ENCODE measurements at regions not wholly inside any gene's neighbourhood (a gene's known extent, or its start where the extent isn't known, plus 50 kb on each side); places are given as distances from the start of the nearest gene placed in this dataset.

DNA sequence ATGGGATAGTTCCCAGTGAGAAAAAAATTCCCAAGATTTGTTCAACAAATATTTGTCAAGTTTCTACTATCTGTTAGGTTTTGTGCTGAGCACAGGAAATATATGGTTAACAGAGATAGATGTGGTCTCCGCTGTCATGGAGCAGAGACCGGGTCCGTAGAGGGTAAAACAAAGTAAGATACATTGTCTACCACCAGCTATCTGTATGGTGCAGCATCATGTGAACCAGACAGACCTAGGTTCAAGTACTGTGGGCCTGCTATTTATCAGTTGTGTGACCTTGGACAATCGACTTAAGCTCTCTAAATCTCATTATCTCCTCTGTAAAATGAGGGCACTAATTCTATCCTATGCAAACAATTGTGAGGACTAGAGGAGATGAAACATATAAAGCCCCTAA is 109.8 kb downstream of the DUSP10 start:
- TF ChIP-seq, protein P1, sequence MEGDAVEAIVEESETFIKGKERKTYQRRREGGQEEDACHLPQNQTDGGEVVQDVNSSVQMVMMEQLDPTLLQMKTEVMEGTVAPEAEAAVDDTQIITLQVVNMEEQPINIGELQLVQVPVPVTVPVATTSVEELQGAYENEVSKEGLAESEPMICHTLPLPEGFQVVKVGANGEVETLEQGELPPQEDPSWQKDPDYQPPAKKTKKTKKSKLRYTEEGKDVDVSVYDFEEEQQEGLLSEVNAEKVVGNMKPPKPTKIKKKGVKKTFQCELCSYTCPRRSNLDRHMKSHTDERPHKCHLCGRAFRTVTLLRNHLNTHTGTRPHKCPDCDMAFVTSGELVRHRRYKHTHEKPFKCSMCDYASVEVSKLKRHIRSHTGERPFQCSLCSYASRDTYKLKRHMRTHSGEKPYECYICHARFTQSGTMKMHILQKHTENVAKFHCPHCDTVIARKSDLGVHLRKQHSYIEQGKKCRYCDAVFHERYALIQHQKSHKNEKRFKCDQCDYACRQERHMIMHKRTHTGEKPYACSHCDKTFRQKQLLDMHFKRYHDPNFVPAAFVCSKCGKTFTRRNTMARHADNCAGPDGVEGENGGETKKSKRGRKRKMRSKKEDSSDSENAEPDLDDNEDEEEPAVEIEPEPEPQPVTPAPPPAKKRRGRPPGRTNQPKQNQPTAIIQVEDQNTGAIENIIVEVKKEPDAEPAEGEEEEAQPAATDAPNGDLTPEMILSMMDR (IDR thresholded peaks at IDR 0.05; ENCODE audit: extremely low read depth in 1 of 2, insufficient read depth in 1 of 2, low read depth in 1 of 2, low read length in 2 of 2) = no peak
- TF ChIP-seq POLR2A (IDR thresholded peaks at IDR 0.05; ENCODE audit: low read depth, low read length) = no peak
- no peak for TF ChIP-seq POLR2AphosphoS5 (IDR thresholded peaks at IDR 0.05; ENCODE audit: insufficient read depth, low read depth, low read length)
- TF ChIP-seq JUN (IDR thresholded peaks at IDR 0.05; ENCODE audit: borderline replicate concordance, insufficient read depth, insufficient read length, low read depth) = no peak
- no peak for TF ChIP-seq EZH2 (IDR thresholded peaks at IDR 0.05; ENCODE audit: borderline replicate concordance, low read depth, low read length, severe bottlenecking)
